Stimulated activated CD8-positive, alpha-beta memory T cell treated with anti-CD3 and anti-CD28 coated beads, Interleukin-4, amount 100 ng/mL, for 48 hours (primary cell): ENCODE measurements at regions not wholly inside any gene's neighbourhood (a gene's known extent, or its start where the extent isn't known, plus 50 kb on each side); places are given as distances from the start of the nearest gene placed in this dataset.
A peak's percentile ranks its signal among the peaks of the same experiment; 100 is the strongest.

Experiments used
- DNase-seq: peaks from one replicate; pipeline ENCODE4 v3.0.0-alpha.2; 2020

DNA sequence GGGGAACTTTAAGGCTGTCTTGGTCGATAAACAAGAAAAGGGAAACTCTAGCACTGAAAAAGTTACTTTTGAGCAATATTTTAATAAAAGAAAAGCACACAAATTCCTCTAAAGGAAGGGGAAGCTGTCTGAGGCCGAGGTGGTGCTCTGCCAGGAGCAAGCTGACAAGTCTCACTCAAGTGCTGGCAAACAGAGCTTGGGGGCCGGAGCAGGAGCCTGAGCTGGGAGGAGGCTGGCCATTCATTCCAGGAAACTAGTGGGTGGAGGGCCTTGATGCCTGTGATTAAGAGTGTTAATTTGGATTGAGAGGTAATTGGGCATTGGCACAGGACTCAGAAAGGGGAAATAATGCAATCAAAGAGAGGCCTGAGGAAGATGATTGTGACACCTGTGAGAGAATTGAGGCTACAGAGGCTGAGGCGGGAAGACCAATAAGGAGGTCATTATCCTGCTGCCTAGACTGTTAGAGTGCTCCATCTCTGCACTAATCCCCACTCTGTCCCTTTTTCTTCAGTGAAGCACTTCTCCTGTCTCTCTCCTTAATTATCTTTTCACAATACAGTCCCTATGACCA lies 154.9 kb upstream of the COL1A2 start:
- no peak for DNase-seq

DNA sequence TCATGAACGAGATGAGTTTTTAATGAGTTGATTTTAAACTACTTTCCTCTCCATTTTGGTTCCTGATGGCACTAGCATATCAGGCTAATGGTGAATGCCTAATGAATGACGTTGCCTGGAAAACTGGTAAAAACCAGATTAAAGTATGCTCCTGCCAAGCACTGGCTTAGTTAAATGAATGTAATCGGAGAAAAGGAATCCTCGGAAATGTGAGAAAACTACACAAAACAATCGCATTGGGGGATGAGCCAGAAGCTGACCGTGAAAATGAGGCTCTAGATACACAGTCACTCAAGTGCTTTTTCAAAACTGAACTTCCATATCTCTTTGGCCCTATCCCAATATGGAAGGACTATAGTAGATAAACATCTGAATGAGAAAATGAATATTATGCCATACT lies 153.8 kb upstream of the COL1A2 start:
- DNase-seq: no peak

DNA sequence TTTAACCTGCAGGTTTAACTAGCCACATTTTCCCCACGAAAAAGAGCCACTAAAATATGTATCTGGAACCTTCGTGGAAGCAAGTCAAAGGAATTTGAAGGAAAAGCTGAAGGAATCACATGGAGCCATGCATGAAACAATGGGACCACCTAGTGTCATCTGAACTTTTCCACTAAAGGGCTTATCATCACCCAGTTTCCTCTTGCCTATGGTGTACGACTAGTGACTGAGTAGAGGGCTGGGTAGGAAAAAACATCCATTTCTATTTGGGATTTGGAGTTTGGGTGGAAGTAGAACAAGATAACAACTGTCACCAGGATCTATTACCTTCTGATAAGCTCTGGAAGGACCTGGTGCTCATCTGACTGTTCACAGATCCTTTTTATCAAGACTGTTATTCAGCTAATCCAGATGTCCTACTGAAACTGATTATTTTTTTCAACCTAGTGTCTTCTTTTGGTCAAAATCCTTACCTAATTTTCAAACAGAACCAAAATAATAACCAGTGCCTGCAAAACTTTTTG lies 153.2 kb upstream of the COL1A2 start:
- DNase-seq: no peak

DNA sequence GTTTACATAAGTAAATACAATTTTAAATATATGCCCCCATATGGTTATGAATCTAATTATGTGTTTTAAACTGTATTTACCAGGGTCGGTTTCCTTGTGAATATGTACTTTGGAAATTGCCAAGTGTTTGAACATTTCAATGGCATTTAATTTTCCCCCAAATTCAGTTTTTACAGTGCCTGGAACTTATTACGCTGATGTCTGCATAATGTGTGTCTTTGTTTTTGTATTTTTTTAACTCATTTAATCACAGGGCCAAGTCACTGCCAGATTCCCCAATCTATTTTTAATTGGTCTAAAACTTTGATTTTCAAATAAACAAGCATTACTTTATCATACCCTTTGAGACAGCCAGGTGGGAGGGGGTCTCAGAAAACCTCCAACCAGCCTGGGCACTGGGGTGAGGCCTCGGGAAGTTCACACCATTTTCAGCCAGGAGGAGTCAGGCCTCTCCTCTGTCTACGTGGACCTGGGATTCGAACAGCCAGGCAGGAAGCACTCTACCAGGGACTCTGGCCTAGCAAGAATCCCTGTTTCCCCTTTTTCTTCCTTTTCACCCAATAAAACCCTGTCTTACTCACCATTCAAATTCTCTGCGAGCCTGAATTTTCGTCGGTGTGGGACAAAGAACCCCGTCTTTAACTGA lies 151.5 kb upstream of the COL1A2 start:
- DNase-seq: no peak

DNA sequence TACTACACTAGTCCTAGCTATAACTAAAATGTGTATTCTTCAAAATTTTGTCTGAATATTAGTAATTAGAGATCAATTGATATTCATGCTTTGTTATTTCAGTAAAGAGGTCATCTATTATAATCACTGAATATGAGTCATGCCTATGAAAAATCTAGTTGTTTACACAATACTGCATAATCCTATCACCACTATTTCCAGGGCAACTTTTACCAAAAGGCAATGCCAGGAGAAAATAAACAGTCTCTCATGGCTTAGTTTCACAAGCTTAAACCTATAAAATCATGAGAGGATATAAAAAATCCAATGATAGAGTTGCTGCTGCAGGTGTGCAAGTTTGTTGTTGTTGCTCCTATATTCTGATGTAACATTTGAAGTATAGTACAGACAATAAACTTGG lies 149.9 kb upstream of the COL1A2 start:
- no peak for DNase-seq

DNA sequence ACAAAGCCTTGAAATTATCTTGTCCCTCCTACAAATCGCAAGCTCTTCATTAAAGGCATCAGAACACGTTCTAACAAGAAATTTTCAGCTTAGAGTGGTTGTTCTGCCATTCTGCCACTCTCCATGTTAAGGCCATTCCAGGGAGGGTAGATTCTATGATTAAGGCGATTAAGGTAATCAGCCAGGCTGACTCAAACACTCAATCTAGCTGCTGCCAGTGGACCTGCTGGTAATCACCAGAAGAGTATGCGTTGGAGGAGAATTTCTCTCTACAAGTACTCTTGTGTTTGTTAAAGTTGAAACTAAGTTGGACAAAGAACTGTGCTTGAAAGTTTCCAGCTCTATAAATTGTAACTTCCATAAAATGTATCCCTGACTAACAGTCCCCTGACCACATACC lies 149.2 kb upstream of the COL1A2 start:
- DNase-seq: no peak

DNA sequence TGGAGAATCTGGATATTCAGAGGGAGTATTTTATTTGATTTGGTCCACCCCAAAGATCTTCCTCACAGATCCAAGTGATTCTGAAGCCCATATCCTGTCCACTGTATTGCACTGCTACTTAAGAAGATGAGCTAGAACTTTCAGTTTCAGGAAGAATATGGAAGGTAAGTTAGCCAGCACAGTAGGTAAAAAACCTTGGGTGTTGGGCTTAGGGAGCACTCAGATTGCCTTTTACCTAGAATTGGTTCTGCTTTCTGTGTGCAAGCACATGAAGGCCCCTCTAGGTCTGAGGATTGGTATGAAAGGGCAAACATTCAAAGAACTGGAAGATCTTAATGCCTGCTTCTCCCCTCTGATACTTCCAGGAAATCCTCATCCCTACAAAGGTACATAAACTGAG lies 146.7 kb upstream of the COL1A2 start:
- DNase-seq: no peak

DNA sequence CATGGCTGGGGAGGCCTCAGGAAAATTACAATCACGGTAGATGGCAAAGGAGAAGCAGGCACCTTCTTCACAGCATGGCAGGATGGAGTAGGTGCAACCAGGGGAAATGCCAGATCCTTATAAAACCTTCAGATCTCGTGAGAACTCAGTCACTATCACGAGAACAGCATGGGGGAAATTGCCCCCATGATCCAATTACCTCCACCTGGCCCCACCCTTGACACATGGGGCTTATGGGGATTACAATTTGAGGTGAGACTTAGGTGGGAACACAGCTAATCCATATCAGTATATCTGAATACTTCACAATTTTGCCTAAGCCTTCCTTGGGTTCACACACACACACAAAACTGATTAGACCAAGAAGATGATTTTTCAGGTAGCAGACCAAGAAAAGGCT lies 145.1 kb upstream of the COL1A2 start:
- DNase-seq: no peak

DNA sequence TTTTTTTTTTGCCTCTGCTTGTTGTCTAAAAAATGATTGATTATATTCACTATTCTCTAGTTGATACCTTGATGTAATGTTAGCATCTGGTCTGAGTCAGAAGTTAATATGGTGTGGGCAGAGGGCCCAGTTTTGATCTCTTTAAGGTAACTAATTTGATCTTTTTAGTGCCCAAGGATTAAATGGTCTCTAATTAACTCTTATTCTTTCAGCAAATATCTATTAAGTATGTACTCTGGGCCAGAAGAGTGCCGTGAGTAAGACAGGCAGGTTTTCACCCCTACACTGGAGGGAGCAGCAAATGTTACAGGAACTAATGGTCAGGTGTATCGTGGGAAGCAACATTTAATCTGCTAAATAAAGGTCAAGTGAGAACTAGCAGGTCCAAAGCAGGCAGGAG lies 144.6 kb upstream of the COL1A2 start:
- DNase-seq: no peak

DNA sequence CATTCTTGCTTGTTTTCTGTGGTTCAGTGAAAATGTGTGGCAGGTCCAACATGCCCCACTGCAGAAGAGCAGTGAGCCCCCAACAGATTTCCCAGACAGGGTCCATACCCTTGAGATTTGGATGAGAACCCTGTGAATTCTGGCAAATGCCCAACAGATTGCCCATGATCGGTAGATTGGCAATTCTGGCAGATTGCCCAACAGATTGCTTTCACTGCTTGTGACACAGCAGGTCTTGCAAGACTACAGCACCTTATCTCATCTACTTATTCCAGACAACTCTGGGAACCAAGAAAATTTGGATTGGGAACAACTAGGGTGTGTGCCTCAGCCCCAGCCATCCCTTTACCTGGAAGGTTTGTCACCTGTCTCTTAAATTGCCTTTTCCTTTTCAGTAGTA lies 143.7 kb upstream of the COL1A2 start:
- no peak for DNase-seq

DNA sequence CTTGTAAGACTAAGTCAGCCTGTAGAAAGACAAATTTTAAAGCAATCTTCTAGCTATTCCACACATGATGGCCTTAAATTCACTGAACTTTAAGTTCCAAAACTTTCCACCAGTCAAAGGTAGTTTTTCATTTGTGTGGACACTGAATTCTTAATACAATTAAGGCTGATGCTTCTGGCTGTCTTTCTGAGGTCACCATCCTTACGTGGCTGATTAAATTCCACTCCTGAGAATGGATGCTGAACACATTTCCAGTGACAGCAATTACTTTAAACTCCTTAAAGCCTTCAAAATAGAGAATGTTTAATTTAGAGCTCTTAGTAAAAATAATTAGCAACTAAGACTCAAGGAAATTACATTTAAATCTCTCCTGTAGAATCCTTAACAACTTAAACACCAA lies 142.6 kb upstream of the COL1A2 start:
- DNase-seq: no peak

DNA sequence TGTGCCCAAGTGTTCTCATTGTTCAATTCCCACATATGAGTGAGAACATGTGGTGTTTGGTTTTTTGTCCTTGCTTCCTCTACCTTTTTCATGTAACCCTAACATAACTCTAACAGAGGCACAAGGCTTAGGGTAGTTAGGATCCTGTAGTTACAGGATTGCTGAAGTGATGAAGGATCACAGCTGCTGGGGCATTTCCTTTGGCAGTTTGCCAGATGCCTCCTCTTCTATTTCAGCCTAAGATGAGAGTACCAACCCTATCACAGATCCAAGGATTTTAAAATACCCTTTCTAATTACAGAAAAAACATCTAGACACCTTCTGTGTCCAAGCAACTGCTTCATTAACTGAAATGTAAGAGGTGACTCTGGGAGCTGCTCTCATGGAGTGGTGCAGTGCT lies 141.7 kb upstream of the COL1A2 start:
- no peak for DNase-seq

DNA sequence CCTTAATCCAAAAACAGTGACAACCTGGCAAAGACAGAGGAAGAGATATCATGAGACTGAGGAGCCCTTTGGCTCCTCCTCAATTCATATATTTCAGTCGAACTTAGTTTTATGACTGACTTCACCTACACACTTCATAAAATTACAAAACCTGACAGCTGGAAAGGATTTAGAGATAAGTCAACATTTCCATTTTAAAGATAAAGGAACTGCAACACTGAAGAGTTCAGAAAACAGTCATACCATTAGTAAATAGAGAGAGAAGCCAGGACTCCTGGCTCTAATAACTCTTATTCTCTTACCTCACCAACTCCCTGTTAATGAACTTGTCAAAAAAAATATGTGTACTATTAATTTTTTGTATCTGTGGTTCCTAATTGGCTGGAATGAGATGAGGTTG lies 141.0 kb upstream of the COL1A2 start:
- no peak for DNase-seq

DNA sequence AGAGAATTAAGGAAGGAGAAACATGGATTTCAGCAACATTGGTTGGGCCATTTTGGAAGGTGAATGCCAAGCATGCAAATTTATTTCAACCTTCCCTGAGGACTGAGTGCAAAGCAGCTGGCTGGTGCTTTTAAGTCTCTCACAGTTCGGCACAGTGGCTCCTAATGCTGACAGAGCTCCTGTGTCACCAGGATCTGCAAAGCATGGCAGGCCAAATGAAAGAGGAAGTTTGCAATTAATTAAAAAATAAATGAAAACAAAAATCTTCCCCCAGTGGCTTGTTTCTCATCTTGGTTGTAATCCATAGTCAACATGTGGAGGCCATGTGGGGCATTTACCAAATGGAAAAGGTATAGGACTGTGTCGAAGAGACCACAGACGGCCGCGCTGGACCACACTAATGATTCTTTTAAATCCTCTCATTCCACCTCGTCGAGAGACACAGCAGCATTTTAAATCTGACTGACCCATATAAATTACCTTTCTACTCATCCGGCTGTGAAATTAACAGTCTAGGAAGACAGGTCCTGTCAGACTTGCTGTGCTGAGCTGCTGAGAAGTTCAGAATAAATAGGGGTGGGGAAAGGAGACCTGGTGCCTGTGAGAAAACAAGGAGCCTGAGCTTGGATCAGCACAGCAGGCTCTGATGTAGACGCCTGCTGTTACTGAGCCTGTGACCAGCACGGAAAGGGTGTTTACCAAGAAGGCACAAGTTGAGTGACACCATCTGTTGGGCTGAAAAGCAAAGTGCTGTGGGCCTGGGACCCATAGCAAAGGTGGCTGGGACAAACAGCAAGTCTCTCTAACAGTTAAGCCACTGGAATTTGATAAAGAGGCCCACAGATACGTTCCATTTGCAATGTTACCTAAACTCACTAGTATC lies 136.0 kb upstream of the COL1A2 start:
- DNase-seq: no peak

DNA sequence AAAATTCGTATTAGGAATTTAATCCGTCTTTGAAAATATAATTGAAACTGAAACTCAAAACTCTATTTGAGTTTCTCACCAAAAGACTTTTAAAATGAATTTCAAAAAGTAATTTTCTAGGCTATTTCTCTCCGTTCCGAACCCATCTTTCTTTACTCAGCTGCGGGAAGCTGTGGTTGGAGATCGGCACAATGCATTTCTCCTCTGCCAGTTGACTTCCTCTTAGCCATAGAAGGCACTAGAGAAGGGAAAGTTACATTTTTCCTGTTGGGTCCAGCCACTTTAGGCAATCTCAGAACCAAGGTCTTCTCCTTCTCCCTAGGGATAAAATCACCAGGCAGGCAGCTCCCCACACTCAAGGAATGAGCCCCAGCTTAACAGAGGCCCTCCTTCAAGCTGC lies 133.6 kb upstream of the COL1A2 start:
- no peak for DNase-seq

DNA sequence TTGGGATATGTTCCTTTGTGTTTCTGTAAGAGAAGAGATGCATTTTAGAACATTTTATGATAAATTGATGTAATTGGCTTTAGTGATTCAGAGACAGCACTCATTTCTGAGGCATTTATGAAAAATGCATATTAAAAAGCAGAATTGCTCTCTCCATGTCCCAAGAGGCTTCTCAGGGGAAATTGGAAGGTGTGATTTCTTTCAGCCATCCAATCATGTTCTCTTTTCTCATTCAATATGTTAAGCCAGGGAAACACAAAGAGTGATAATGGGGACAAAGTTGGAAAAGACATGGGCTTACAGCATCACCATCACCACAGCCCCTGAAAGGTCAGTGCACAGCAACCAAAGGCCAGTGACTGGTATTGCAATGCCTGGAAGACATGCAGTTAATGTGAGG lies 129.9 kb upstream of the COL1A2 start:
- DNase-seq: no peak

DNA sequence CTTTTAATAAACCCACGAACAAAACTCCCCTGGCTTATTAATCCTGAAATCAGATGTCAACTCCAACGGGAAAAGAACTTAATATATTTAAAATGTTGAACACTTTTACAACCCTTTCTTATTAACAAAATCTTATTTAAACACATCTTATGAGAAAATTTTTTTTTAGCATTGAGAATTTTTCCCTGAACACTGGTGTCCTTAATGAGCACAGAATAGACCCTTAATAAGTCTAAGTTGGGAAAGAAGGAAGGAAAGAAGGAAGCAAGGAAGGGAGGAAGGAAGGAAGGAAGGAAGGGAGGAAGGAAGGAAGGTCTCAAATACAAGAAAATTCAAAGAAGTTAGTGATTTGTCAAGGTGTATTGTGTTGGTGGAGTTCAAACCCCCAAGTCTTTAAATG lies 129.2 kb upstream of the COL1A2 start:
- no peak for DNase-seq

DNA sequence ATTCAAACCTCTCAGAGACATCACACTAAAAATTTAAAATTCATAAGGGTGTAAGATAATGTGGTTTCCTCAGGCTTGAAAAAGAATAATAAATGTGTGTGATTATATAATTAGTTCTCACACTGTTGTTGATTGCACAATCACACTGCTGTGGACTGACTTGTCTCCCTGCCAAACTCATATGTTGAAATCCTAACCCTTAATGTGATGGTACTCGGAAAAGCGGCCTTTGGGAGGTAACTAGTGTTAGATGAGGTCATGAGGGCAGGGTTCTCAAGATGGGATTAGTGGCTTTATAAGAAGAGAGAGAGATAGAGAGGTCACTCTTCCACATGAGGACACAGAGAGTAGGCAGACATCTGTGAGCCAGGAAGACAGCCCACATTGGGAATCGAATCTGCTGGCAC lies 128.5 kb upstream of the COL1A2 start:
- DNase-seq: no peak

DNA sequence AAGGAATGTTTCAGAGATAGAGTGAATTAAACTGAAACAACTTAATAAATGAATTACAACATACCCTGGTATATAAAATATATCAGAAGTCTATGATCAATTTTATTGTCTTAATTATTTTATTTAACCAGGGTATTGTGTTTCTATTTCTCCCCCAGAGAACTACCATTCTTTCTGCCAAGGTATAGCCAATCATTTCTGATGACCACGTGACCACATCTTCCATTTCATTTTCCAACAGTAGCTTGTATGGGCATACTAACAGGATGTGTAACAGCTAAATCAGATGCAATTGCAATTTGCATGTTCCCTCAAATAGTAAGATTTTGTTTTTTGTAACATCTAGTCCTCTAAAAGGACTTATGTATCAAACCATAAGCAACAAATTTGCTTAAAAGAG lies 123.9 kb upstream of the COL1A2 start:
- DNase-seq: no peak

DNA sequence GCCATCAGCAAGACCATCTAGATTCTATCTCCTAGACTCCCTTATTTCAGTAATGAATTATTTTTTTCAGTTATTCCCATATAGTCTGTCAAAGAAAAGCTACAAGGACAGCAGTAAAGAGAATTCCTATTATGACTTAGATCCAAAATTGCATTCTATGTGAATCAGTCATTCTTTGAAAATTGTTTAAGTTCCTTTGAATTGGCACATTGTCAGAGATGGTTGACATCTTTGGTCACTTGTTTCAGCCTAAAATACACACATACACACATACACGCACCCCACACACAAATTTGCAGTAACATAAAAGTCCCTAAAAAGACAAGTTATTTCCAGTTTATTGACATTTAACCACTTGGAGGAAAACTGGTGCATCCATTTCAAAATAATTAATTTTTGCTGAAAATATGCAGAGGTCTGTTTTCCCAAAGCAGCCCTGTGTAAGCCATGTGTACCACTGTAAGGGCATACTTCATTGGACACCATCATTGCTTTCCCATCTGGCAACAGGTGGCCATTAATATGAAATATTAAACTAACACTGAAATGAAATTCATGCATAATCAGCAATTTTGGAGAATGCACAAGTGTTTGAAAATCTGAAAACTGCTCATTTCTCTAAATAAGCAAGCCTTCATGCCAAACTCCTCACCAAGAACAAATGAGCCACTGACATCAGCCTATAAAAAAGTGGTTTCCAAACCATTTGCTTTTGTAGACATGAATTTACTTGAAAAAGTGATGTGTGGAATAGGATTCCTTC lies 121.7 kb upstream of the COL1A2 start:
- no peak for DNase-seq

DNA sequence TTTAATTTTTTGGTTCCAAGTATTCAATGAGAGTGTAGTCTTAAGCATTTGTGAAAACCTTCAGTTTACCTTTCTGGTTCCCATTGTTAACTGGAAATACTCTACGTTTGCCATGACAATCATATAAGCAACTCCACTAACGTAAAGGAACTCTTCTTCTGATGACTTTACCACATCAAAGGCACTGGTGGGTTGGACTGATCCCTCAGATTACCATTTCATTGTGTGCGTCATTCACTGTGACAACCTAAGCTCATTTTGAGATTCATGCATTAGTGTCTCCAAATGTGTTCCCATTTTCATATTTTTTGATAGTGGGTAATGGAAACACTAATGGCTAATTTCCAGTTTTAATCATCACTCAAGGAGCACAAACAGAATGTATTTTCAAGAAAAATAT lies 119.9 kb upstream of the COL1A2 start:
- DNase-seq: peak; percentile 25

DNA sequence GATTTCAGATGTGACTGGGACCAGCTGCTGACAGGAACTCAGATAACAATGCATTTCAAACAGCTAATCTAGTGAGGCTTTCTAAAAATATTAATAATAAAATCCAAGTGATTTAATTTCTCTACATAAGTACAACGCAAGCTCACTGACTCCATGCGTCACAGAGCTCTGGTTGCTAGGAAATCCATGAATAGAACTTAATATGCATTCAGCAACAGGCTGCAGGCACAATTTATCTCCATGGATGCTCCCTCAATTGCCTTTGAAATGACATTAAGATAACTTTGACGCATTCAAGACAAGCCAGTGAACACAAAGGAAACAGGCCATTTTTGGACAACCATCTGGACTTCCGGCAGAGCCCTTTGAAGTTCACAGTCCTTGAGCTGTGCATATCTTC lies 118.7 kb upstream of the COL1A2 start:
- no peak for DNase-seq

DNA sequence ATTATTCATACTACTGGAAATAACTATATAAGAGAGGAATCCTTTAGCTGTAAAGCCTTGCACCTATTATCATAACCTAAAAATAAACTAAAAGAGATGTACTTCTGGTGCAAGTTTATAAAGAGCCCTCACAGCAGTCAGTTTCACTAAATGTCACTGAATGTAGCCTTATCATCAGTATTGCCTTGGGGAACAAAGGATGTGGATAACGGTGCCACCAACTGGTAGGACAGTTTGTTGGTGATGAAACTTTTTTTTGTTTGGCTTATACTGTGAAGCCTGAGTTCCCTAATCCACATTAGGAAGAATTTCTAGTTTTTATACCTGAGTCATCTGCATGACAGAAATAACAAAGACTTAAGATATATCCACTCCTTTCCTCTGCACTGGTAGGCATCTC lies 117.9 kb upstream of the COL1A2 start:
- DNase-seq: no peak
